ES-I3 (cell line): ENCODE measurements at regions not wholly inside any gene's neighbourhood (a gene's known extent, or its start where the extent isn't known, plus 50 kb on each side); places are given as distances from the start of the nearest gene placed in this dataset.

ENCODE experiments used
- H3K36me3 ChIP-seq: 2 replicates; pipeline ENCODE4 v1.6.1; 2013; ENCODE audit warnings: mild to moderate bottlenecking, low read length, control low read depth, moderate library complexity; ENCODE audit not compliant: insufficient read depth
- H3K4me1 ChIP-seq: 2 replicates; pipeline ENCODE4 v1.6.1; 2013; ENCODE audit warnings: mild to moderate bottlenecking, control low read depth, low read length; ENCODE audit not compliant: insufficient read depth
- H3K9ac ChIP-seq: 2 replicates; pipeline ENCODE4 v1.6.1; 2013; ENCODE audit warnings: low read depth, mild to moderate bottlenecking, low read length, moderate library complexity
- H3K9me3 ChIP-seq: 2 replicates; pipeline ENCODE4 v1.6.1; 2013; ENCODE audit warnings: mild to moderate bottlenecking, low read length, moderate library complexity; ENCODE audit not compliant: control insufficient read depth, insufficient read depth

- H3K4me1 ChIP-seq, result peaks cover 14% of the 10 kb centered on the region; the same call in 1 of the 2 replicates
- no peak overlapping the region for H3K9ac ChIP-seq
- H3K36me3 ChIP-seq, result no peaks in the 10 kb centered on the region
- no peaks in the 10 kb centered on the region for H3K9me3 ChIP-seq
Observed at GRCh38 chr2:16019617-16020351, 79.4 kb downstream of the MYCN start.

- H3K9ac ChIP-seq, result no peak overlapping the region
- H3K36me3 ChIP-seq, result no peaks in the 10 kb centered on the region
Observed at GRCh38 chr2:16019060-16019480, 78.7 kb downstream of the MYCN start.

GRCh38 chr2:16018277-16019059 lies 78.1 kb downstream of the MYCN start:
- H3K9ac ChIP-seq, result no peak overlapping the region
- H3K9me3 ChIP-seq, result no peaks in the 10 kb centered on the region
- no peaks in the 10 kb centered on the region for H3K36me3 ChIP-seq
- peaks cover 18% of the 10 kb centered on the region for H3K4me1 ChIP-seq

More at GRCh38 chr2:16019060-16019480, 78.7 kb downstream of the MYCN start:
- H3K9me3 ChIP-seq, result no peaks in the 10 kb centered on the region
- H3K4me1 ChIP-seq, result peaks cover 14% of the 10 kb centered on the region; the same call in 1 of the 2 replicates

DNA sequence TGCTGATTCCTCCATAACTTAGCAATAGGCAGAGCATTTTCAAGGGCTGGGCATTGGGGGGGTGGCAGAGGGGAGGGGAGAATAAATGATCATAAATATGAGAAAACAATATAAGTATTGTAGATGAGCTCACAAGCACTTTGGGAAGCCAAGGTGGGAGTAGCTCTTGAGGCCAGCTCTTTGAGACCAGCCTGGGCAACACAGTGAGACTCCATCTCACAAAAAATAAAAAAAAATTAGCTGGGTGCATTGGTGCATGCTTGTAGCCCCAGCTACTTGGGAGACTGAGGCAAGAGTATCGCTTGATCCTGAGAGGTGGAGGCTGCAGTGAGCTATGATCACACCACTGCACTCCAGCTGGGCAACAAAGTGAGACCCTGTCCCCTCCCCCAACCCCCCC lies 75.9 kb downstream of the MYCN start:
- Histone ChIP-seq H3K4me1 (peaks cover 6% of the 10 kb centered on the region), H3K9ac (no peak overlapping the region), H3K36me3 (no peaks in the 10 kb centered on the region), H3K9me3 (no peaks in the 10 kb centered on the region)

GRCh38 chr2:16015903-16016265 lies 75.5 kb downstream of the MYCN start:
- H3K9me3 ChIP-seq, result no peaks in the 10 kb centered on the region
- H3K4me1 ChIP-seq, result peaks cover 6% of the 10 kb centered on the region
- H3K9ac ChIP-seq, result no peak overlapping the region
- no peaks in the 10 kb centered on the region for H3K36me3 ChIP-seq

DNA sequence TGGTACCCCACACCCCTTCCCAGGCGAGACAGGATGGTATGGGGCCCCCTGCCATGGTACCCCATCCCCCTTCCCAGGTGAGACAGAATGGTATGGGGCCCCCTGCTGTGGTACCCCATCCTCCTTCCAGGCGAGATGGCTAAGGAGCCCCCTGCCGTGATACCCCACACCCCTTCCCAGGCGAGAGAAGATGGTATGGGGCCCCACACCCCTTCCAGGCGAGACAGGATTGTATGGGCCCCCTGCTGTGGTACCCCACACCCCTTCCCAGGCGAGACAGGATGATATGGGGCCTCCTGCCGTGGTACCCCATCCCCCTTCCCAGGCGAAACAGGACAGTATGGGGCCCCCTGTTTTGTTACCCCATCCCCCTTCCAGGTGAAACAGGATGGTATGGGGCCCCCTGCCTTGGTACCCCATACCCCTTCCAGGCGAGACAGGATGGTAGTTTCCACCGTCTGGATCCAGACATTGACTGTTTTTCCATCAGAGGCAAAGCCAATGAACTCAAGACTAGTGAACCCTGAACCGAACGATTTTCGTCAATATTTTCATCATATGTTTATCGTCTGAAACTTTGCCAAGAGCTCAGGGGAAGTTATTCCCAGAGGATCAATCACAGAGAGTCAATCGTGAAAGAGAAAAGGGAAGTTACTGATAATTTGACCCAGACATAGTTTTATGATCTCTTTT lies 75.0 kb downstream of the MYCN start:
- no peaks in the 10 kb centered on the region for H3K36me3 ChIP-seq
- no peaks in the 10 kb centered on the region for H3K9me3 ChIP-seq
- H3K4me1 ChIP-seq, result peaks cover 6% of the 10 kb centered on the region
- H3K9ac ChIP-seq, result no peak overlapping the region

DNA sequence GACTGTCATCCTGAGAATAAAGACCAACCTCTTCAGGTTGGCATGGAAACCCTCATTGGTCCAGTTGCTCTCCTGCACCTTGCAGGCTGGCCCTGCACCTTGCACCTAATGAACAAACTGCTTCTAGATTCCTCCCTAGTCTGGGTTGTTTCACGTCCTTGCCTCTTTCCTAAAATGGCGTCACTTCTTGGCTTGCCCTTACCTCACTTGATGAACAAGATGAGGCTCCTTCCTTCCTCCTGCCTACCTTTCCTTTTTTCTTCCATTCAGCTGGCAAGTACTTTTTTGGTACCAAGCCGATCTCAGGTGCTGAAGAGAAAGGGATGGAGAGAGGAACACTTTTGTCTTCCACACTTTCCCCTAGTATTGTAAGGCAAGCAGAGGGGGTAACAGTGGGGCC lies 74.5 kb downstream of the MYCN start:
- peaks cover 6% of the 10 kb centered on the region for H3K4me1 ChIP-seq
- H3K36me3 ChIP-seq, result no peaks in the 10 kb centered on the region
- no peak overlapping the region for H3K9ac ChIP-seq
- no peaks in the 10 kb centered on the region for H3K9me3 ChIP-seq

DNA sequence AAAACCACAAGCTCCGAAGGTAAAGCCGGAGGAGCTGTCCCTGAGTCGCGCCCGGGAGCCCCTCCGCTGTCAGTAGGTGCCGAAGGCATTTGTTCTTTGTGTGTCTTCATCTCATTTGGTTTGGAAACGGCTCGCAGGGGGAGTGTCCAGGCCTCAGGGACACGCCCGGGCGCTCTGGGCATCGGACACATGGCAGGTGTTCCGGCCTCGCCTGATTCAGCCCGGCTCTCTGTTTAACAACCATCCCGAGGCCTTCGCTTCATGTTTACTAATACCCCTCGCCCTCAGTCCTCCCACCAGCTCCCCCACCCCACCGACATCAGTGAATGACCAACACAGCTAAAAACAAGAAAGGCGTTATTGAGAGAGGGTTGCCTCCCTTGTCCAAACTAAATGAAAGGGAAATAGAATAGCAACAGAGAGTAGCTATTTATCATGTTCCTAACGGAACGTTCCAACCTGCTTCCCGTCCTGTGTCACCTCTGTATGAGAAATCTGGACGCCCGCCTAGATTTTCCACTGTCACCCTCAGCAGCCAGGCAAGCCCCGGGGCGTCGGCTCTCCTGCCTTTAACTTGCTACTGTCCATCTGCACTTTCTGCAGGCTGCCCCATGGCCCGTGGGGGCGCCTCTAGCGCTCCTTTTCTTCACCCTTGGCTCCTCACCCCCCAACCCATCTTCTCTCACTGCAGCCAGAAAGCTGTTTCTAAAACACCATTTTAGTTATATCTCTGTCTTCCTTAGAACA lies 73.9 kb downstream of the MYCN start:
- Histone ChIP-seq H3K9me3 (no peaks in the 10 kb centered on the region), H3K36me3 (no peaks in the 10 kb centered on the region), H3K4me1 (peaks cover 6% of the 10 kb centered on the region), H3K9ac (no peak overlapping the region)

DNA sequence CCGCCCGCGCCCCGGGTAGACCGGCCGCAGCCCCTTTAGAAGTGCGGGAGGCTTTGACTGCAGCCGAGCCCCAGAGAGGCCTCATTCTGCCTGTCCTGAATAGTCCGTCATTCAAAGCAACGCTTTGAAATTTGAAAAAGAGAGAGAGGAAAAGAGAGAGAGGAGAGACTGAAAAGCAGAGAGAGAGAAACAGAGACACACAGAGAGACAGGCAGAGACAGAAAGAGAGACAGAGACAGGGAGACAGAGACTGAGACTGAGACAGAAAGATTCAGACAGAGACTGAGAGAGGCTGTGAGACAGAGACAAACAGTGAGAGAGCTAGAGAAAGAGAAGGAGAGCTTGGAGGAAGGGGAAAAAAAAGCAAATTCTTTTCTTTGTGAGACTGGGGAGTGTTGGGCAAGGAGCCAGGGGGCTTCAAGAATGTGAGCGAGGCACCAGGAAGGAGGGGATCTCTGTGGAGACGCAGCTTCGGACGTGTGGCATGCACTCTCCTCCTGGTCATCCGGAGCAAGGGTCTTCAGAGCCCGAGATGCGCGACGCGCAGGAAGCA lies 73.1 kb downstream of the MYCN start:
- Histone ChIP-seq H3K4me1 (peaks cover 6% of the 10 kb centered on the region), H3K36me3 (no peaks in the 10 kb centered on the region), H3K9ac (peak overlapping the region; percentile 25; the same call in 1 of the 2 replicates), H3K9me3 (no peaks in the 10 kb centered on the region)

DNA sequence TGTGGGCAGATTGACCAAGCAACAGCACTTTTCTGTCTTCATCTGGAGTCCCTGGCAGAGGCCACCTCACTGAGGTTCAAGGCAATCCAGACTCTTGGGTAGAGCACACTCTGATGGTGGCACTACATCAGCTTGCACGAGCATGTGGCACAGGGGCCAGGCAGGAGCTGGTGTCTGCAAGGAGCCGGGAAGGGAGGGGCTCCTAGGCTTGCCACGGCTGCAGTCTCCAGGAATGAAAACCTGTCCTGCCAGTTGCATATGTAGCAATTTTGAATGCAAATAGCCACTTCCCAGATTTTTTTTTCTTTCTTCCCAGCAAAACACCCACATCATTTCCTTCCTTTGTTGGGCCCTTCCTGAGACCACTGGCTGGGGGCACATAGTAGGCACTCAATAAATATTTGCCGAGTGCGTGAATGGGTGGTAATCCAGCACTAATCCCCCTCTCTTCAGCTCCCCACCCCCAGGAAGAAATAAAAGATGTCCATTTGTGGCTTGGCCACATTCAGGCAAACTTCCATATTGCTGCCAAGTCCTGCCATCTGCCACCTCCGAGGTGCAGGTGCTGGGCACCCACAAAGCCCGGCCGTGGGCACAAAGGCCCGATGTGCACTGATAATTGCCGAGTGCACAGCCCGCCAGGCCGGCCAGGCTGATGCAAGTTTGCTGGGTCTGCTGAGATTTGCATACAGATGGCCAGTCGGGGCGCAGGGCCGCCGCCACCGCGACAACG lies 72.4 kb downstream of the MYCN start:
- no peaks in the 10 kb centered on the region for H3K36me3 ChIP-seq
- H3K9me3 ChIP-seq, result no peaks in the 10 kb centered on the region
- peaks cover 6% of the 10 kb centered on the region for H3K4me1 ChIP-seq
- peak overlapping the region; percentile 25 for H3K9ac ChIP-seq

GRCh38 chr2:16012029-16012596 lies 71.8 kb downstream of the MYCN start:
- peaks cover 6% of the 10 kb centered on the region for H3K4me1 ChIP-seq
- no peak overlapping the region; the same call in 1 of the 2 replicates for H3K9ac ChIP-seq
- H3K9me3 ChIP-seq, result no peaks in the 10 kb centered on the region
- H3K36me3 ChIP-seq, result no peaks in the 10 kb centered on the region

DNA sequence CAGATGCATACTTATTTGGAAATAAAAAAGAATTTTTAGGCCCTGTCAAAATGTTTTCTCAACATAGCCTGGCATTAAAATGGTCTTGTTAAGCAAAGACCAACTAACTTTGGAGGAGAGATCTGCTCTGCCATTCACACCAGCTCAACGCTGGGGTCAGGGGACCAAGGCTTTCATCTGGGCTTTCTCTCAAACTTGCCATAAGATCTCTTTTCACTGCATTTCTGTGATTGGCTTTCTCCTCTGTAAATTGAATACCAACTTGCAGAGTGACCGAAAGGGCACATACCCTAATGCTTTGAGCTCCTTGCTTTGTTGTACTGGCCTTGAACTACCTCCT lies 71.2 kb downstream of the MYCN start:
- Histone ChIP-seq H3K4me1 (peaks cover 7% of the 10 kb centered on the region), H3K9me3 (no peaks in the 10 kb centered on the region), H3K36me3 (no peaks in the 10 kb centered on the region), H3K9ac (no peak overlapping the region)

DNA sequence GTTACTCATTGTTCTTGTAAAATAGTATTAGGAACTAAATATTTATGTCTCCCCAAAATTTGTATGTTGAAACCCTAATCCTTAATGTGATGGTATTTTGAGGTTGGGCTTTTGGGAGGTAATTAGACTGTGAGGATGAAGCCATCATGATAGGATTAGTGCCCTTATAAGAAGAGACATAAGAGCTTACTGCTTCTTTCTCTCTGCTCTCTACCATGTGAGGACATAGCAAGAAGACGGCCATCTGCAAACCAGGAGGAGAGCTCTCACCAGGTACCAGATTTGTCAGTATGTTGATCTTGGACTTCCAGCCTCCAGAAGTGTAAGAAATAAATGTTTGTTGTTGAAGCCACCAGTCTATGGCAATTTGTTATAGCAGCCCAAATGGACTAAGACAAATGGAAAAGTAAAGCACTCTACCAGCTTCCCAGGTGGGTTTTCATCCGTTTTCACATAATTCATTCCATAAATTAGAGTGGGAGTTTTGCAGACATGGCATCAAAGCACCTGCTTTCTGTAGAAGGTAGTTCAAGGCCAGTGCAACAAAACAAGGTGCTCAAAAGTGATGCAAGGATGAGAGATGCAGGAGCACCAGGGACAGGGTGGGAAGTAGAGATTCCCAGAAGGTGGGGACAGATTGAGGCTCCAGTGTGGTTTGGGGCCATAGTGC lies 70.7 kb downstream of the MYCN start:
- H3K4me1 ChIP-seq, result peaks cover 12% of the 10 kb centered on the region
- H3K9me3 ChIP-seq, result no peaks in the 10 kb centered on the region
- H3K36me3 ChIP-seq, result no peaks in the 10 kb centered on the region
- no peak overlapping the region for H3K9ac ChIP-seq
